SK-N-SH treated with all-trans-retinoic acid at 6 μM for 48 hours (cell line): ENCODE measurements at regions not wholly inside any gene's neighbourhood (a gene's known extent, or its start where the extent isn't known, plus 50 kb on each side); places are given as distances from the start of the nearest gene placed in this dataset.

ENCODE experiments used
- BACH2 ChIP-seq: fragments of 250-450 bp; sonication (Bioruptor Pico); IDR thresholded peaks from 2 replicates; pipeline ENCODE4 v1.9.0; 2021; ENCODE audit warnings: mild to moderate bottlenecking, borderline replicate concordance
- PATZ1 ChIP-seq: fragments of 250-450 bp; sonication (Bioruptor Pico); IDR thresholded peaks from 2 replicates; pipeline ENCODE4 v1.8.0; 2020; ENCODE audit warnings: mild to moderate bottlenecking, moderate library complexity, borderline replicate concordance
- TCF4 ChIP-seq: fragments of 250-450 bp; sonication (Bioruptor Pico); IDR thresholded peaks from 2 replicates; pipeline ENCODE4 v1.8.0; 2021; ENCODE audit warnings: mild to moderate bottlenecking, moderate library complexity, borderline replicate concordance
- ZFP3 ChIP-seq: fragments of 250-450 bp; sonication (Bioruptor Pico); IDR thresholded peaks from 2 replicates; pipeline ENCODE4 v1.5.0; 2020; ENCODE audit warnings: mild to moderate bottlenecking, moderate library complexity

DNA sequence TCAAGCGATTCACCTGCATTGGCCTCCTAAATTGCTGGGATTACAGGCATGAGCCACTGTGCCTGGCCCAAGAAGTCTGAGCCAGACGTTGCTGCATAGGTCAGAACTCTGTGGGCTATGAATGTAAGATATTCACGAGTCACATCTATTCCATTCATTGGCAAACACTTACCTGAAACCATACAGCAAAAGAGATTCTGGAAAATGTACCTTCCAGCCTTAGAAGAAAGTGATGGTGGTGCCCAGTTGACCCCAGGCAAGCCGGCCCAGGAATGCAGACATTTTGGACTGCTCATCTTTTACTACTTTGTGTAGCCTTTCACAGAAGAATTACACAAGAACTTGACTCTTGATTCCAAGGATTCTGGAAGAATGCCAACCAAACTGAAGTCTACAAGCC is 135.6 kb upstream of the N4BP1 start:
- TF ChIP-seq PATZ1 (CRISPR knock-in tag), result no peak
- TF ChIP-seq ZFP3, result no peak
- TF ChIP-seq TCF4, result no peak
- TF ChIP-seq BACH2 (CRISPR knock-in tag), result no peak
